ENCODE measurements at regions not wholly inside any gene's neighbourhood (a gene's known extent, or its start where the extent isn't known, plus 50 kb on each side); places are given as distances from the start of the nearest gene placed in this dataset.
A peak's percentile ranks its signal among the peaks of the same experiment; 100 is the strongest.
"Not testable (repeated sequence)": the region's sequence is repeated elsewhere in the genome, so short reads cannot be mapped to it uniquely, and the experiment has no call there.

- no TSS peak for BruUV-seq (replicated peaks)
- Mint-ChIP-seq H3K27ac (ENCODE audit: unreplicated experiment) (no peak overlapping the region), H3K4me1 (ENCODE audit: low read depth, unreplicated experiment) (peaks cover 3% of the 10 kb centered on the region), H3K9me3 (ENCODE audit: unreplicated experiment) (peaks cover 24% of the 10 kb centered on the region), H3K27me3 (ENCODE audit: insufficient read depth, unreplicated experiment) (peaks cover 3% of the 10 kb centered on the region), H3K36me3 (ENCODE audit: insufficient read depth, unreplicated experiment) (no peaks in the 10 kb centered on the region), H3K4me3 (ENCODE audit: unreplicated experiment) (no peak overlapping the region)
- Histone ChIP-seq H3K4me3 (ENCODE audit: low read depth, low read length) (no peak overlapping the region), H3K4me1 (peaks cover 10% of the 10 kb centered on the region), H3K9me3 (no peaks in the 10 kb centered on the region), H3K36me3 (ENCODE audit: control insufficient read depth, insufficient read depth, low read length) (no peaks in the 10 kb centered on the region), H3K27me3 (replicated peaks; ENCODE audit: control insufficient read depth, insufficient read depth, low read length) (no peaks in the 10 kb centered on the region)
- ChIA-PET CTCF (no interaction called here), POLR2A (no interaction called here)
- peak; percentile 16 to 44 for DNase-seq
- intact Hi-C loops (cut with micrococcal nuclease; ENCODE audit: unreplicated experiment), result no loop called here
- TF ChIP-seq CTCF (IDR thresholded peaks at IDR 0.05; ENCODE audit: insufficient read depth in 1 of 2, low read depth in 1 of 2, low read length in 1 of 2, severe bottlenecking in 1 of 2, unreplicated experiment in 1 of 2), result no peak
These were observed 112.7 kb upstream of the SERPINE2 start for GRCh38 chr2:224151680-224152310.

GRCh38 chr2:224151161-224151560 lies 112.1 kb upstream of the SERPINE2 start:
- H3K9me3 ChIP-seq, result no peaks in the 10 kb centered on the region
- no peaks in the 10 kb centered on the region for H3K27me3 ChIP-seq (replicated peaks; ENCODE audit: control insufficient read depth, insufficient read depth, low read length)
- no peak for DNase-seq
- Mint-ChIP-seq H3K27me3 (ENCODE audit: insufficient read depth, unreplicated experiment) (peaks cover 3% of the 10 kb centered on the region), H3K36me3 (ENCODE audit: insufficient read depth, unreplicated experiment) (no peaks in the 10 kb centered on the region), H3K4me1 (ENCODE audit: low read depth, unreplicated experiment) (peaks cover 10% of the 10 kb centered on the region), H3K9me3 (ENCODE audit: unreplicated experiment) (peaks cover 24% of the 10 kb centered on the region), H3K4me3 (ENCODE audit: unreplicated experiment) (no peak overlapping the region), H3K27ac (ENCODE audit: unreplicated experiment) (no peak overlapping the region)
- no TSS peak for BruUV-seq (replicated peaks)
- intact Hi-C loops (cut with micrococcal nuclease; ENCODE audit: unreplicated experiment), result no loop called here
- no peak overlapping the region for H3K4me3 ChIP-seq (ENCODE audit: low read depth, low read length)
- CTCF ChIA-PET, result no interaction called here
- TF ChIP-seq CTCF (IDR thresholded peaks at IDR 0.05; ENCODE audit: insufficient read depth in 1 of 2, low read depth in 1 of 2, low read length in 1 of 2, severe bottlenecking in 1 of 2, unreplicated experiment in 1 of 2), result no peak
- no peaks in the 10 kb centered on the region for H3K36me3 ChIP-seq (ENCODE audit: control insufficient read depth, insufficient read depth, low read length)
- POLR2A ChIA-PET, result no interaction called here
- peaks cover 16% of the 10 kb centered on the region for H3K4me1 ChIP-seq

GRCh38 chr2:224148058-224148457 lies 109.0 kb upstream of the SERPINE2 start:
- Mint-ChIP-seq H3K4me1 (ENCODE audit: low read depth, unreplicated experiment) (peaks cover 15% of the 10 kb centered on the region), H3K9me3 (ENCODE audit: unreplicated experiment) (peaks cover 24% of the 10 kb centered on the region)
- intact Hi-C loops (cut with micrococcal nuclease; ENCODE audit: unreplicated experiment); H3K4me3 Mint-ChIP-seq (ENCODE audit: unreplicated experiment); H3K36me3 Mint-ChIP-seq (ENCODE audit: insufficient read depth, unreplicated experiment); H3K9me3 ChIP-seq; DNase-seq; H3K36me3 ChIP-seq (ENCODE audit: control insufficient read depth, insufficient read depth, low read length); H3K4me3 ChIP-seq (ENCODE audit: low read depth, low read length); H3K27me3 Mint-ChIP-seq (ENCODE audit: insufficient read depth, unreplicated experiment); H3K27me3 ChIP-seq (replicated peaks; ENCODE audit: control insufficient read depth, insufficient read depth, low read length); BruUV-seq (replicated peaks); H3K27ac Mint-ChIP-seq (ENCODE audit: unreplicated experiment); POLR2A ChIA-PET: not testable (repeated sequence)
- peaks cover 24% of the 10 kb centered on the region for H3K4me1 ChIP-seq
- CTCF ChIA-PET, result interaction anchor here (0.7 kb wide), 1 partner anchor 136 kb away, joined by 3 read pairs; no protein-coding TSS in a partner anchor

All from Caco-2 (cell line).